ENCODE measurements at regions not wholly inside any gene's neighbourhood (a gene's known extent, or its start where the extent isn't known, plus 50 kb on each side); places are given as distances from the start of the nearest gene placed in this dataset.

DNA sequence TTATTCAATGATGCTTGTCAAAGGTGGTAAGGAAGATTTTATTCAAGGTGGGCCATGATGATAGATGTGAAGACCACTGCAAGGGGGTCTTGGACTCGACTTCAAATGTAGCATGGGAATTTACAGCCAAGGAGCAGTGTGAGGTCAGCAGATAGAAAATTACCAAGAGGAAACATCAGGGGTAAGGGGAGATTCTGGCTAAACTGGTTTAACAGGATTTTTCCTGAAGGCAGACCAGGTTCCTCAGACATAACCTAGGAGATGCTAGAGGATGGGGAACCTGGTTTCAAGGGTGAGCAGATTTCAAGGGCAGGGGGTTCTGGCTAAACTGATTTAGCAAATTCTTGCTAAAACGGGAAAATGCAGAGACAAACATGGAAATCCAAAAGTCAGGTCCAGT, 464.9 kb downstream of the TAFA4 start:
- no peak for DNase-seq (ENCODE audit: low spot score)

DNA sequence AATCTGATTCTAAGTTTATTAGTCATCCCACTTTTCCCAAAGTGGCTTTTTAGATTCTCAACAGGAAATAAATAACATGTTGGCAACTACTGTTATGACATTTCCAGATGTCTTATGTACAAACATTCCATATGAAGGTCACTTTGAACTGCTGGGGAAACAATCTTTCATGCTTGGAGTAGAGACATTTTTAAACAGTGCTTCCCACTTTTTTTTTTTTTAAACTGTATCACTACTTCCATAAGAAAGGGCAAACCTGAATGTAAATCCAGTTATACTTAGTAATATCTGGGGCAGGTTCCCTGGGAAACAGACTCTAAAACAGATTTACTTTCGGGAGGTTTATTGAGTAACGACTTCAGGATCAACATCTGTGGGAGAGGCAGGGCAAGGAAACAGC, 473.8 kb downstream of the TAFA4 start:
- no peak for DNase-seq (ENCODE audit: low spot score)

DNA sequence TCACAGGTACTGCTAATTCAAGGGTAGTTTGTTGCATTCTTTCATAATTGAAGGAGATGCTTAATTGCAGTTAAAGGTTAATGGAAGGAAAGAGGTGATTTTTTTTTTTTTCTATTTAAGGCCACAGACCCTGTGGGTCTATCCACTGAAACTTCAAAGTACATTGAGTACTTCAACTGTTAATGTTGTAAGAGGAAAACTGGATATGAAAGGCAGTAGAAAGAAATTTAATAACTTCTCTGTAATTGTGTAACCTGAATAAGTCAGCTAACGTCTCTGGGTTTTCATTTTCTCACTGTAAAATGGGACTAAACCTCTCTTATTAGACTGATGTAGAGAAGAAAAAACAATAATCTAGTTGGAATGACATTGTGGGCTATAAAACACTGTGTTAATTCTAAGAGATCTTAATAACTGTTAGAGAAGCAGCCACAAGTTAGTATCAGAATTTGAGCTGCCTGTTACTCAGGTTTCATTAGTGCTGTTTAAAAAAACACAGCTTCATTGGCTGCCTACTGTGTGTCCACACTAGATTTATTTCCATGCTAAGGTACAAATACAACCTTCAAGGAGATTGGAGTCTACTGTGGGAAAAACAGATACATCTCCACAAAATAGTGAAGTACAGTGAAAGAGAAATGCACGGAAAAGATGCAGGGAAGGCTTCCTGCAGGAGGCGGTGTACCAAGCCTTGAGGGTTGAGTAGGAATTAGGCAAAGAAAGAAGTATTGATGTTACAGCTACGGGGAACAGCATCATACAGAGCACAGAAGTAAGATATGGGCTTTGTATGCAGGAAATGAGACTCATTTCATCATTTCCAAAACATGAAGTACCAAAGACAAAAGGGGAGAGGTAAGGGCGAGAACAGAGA, 483.6 kb downstream of the TAFA4 start:
- no peak for DNase-seq (ENCODE audit: low spot score)

DNA sequence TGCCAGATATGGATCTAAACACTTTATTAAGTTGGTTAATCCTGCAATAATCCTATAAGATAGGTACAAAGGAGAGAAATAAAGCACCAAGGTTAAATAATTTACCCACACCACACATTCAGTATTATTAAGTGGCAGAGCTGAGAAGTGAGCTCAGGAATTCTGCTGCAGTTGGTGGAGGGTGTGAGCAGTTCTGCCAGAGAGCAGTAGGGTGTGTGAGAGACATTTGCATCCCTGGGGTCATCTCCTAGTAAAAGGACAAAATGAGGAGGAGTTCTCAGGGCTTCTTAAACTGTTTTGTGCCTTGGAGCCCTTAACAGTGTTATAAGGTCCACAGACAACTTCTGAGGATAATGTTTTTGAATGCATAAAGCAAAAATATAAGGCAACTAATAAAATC, 484.5 kb downstream of the TAFA4 start:
- DNase-seq (ENCODE audit: low spot score), result no peak

DNA sequence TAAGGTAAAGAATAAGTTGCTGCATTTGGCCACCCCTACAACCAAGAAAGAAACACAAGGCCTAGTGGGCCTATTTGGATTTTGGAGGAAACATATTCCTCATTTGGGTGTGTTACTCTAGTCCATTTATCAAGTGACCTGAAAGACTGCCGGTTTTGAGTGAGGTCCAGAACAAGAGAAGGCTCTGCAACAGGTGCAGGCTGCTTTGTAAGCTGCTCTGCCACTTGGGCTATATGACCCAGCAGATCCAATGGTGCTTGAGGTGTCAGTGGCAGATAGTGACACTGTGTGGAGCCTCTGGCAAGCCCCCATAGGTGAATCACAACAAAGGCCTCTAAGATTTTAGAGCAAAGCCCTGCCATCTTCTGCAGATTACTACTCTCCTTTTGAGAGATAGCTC, 491.3 kb downstream of the TAFA4 start:
- DNase-seq (ENCODE audit: low spot score), result no peak

DNA sequence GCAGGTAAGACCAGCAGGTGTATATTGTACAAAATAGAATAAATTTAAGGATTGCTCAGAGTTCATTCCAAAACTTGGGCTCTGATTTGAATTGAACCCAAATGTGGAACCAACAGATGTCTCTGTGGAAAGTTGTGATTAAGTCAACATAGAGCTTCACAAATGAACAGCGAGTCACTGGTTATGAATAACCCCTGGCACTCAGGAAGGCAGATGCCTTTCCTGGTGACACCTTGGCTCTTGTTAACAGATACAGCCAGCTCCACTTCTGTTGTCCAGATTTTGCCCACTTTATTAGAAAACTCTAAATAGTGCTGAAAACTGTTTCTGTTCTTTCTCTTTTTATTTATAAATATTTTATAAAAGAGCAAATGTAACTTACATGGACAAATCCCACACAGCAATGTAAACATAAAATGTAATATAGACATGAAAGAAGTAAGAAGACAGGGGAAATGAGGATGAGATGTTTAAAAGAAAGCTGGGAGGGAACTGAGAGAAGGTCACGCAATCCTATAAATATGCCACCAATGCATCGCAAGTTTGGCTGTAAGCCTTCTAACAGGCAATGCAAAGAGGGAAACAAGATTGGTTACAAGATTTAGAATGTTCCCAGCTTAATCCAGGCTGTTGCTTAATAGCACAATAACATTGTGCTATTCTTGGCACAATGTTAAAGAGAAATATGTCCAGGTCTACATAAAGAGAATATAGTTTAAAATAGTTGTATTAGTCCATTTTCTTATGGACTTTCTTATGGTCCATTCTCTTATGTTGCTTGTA, 495.5 kb downstream of the TAFA4 start:
- no peak for DNase-seq (ENCODE audit: low spot score)

DNA sequence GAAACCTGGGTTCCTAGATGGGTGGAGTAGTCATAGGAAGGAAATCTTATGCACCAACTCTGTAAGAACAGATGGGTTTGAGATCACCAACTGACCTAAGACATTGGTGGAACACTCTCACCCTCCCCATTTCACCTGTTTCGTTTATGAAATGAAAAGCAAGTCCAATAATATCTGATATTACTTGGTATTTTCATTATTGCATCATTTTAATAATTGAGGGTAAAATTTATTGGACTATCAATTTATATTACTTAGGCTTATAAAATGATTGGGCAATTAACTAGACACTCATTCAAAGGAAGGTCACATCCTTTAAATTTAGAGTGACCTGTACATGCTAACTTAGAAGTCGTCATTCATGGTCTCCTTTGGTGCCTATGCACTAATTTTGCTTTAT, 503.9 kb downstream of the TAFA4 start:
- no peak for DNase-seq (ENCODE audit: low spot score)

DNA sequence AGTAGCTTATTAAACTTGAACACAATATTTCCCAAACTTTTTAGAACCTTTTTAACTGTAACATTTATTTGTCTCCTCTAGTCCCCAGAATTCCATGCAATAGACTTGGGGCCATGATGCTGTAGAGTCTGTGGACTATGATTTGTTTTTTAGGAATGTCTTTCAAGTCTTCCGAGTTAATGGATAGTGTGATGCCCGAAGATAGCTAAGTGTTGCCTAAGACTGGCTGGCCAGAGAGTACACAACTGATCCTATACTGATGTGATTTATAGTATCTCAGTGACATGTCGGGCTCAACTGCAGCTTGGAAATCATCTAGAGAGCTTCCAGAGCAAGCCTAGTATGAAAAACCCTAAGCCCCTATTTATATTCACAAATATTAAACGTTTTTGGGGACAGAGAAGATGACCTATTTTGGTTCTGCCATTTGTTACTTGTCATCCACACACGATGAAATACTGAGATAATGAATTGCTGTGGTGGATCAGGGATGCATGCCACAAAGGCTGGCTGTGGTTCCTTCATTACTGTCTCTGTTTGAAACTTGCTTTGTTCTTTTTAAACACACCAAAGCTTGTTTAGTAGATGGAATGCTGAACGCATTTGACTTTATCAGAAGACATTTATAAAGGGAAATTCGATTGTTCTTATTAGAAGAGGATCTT, 507.4 kb downstream of the TAFA4 start:
- DNase-seq (ENCODE audit: low spot score), result no peak

DNA sequence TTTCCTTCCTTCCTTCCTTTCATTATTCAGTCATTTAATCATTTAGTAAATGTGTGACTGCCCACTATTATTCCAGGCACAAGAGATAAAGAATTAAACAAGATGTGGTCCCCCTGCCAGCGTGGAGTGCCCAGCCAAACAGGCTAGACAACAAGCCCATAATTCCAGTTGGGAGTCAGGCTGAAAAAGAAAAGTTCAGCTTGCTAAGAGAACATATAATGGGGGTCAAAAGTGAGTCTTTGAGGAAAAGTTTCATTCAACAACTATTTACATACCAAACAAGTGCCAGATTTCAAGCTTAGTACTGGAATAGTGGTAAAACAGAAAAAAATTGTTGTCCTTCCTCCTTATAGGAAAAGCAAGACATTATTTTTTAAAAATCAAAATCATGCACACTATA, 523.7 kb downstream of the TAFA4 start:
- DNase-seq (ENCODE audit: low spot score), result no peak

DNA sequence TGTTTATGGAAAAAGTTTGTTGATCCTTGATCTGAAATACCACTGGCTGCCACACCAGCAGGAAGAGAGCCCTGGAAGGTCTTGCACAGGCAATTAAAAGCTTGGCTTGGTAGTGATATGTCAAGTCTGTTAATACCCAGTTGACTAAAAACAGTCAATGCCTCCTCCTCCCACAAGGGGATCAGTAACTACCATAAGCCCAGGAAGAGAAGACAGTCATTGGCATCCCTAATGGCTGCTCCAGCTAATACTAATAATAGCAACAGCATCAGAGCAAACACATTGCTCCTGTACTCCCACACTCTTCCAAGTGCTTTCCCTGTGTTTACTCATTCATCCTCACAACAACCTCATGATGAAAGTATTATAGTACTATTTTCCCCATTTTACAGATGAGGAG, 528.6 kb downstream of the TAFA4 start:
- no peak for DNase-seq (ENCODE audit: low spot score)

DNA sequence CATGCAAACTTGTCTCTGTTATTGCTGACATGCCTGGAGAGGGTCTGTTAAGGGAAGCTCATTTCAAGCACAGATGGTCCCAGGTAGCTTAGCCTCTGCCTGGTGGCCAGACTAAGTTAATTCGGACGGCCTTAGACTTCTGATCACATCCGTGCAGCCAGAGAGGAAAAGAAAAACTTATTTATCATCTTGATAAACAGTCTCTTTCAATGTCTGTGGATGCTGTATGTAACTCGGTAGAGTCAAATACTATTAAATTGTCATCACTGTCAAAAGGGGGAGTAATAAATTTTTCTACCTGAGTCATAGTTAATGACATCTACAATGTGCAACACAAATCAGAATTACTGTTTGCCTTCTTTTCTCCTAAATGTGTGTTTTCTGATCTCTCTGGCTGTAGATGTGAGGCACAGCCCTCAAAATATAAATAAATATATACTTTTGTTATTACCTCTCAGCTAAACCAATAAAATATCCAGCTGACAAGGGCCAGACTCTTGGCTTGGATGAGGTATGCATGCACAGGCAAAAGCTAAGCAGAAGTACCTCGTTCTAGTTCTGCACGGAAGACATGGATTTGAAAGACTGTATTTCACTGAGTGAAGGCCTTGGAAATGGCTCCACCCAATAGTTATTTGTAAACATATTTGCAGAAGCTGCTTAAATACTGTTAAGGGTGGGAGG, 530.0 kb downstream of the TAFA4 start:
- DNase-seq (ENCODE audit: low spot score), result no peak

DNA sequence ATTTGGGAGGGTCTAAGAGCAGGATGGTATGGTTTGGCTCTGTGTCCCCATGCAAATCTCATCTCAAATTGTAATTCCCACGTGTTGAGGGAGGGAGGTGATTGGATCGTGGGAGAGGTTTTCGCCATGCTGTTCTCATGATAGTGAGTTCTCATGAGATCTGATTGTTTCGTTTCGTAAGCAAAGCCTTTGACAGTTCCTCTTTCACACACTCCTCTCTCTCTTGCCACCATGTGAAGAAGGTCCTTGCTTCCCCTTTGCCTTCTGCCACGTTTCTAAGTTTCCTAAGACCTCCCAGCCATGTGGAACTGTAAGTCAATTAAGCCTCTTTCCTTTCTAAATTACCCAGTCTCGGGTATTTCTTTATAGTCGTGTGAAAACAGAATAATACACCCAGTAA, 553.7 kb downstream of the TAFA4 start:
- no peak for DNase-seq (ENCODE audit: low spot score)

DNA sequence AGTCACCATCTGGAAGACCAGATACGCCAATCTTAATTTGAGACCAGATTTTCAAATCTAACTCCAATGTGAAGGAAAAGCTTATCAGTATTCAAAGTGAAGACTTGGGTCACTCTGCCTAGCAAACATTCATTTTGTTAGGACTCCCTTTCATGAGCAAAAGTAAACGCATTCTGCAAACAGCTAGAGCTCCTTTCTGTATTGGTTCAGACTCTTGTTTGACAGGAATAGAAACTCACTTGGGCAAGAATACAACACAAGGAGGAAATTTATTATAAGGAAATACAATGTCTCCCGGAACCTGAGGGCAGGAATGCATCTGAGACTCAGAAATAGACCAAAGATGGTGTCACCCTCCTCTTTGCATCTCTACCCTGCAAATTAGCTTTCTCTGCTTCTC, 558.6 kb downstream of the TAFA4 start:
- no peak for DNase-seq (ENCODE audit: low spot score)

DNA sequence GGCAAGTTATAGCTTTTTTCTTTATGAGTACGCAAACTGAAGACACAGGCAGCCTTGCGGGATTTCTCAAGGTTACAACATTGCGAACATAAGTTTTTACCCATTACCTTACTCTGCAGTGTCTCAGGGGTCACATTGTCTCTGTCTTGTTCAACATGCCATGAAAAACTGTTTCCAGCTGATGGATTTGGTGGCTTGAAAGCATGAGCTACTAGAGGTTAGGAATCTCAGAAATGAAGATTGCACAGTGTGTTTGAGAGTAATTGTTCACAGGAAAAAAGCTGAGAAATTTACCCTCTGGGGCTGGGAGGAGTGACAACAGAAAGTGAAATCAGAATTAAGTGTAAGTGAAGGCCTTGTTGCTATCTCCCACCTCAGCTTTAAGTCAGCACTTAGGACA, 568.6 kb downstream of the TAFA4 start:
- DNase-seq (ENCODE audit: low spot score), result no peak

DNA sequence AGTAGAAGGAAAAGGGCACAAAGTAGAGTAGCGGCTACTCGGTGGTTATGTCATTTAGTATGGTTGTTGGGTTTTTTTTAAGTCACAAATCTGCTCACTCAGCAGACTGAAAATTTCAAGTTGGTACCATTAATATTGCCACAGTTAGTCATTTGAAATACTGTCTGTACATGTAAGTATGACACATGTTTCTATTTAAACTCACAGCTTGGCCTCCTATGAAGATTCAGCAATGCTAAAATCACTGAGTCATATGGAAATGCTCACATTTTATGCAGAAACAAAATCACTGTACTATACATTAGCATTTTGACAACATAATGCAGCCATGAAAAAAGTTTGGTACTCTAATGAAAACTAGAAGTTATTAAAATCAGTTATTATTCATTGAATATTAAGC, 571.9 kb downstream of the TAFA4 start:
- DNase-seq (ENCODE audit: low spot score), result no peak

DNA sequence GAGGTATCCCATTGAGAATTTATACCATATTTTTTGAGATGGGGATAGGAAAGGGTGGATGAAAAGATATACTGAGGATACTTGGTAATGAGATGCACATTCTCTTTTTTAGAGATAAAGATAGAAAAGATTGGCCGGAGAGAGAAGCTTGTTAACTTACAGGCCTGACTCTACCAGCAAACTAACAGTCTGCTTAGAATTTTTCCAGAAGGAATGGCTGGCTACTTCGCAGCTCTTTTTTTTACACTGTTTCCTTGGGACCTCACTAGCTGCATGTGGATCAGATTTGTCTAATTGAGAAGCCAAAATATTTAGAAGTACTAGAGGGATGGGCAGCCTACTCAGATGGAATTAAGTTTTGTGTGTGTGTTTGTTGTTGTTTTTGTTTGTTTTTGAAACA, 586.6 kb downstream of the TAFA4 start:
- no peak for DNase-seq (ENCODE audit: low spot score)

DNA sequence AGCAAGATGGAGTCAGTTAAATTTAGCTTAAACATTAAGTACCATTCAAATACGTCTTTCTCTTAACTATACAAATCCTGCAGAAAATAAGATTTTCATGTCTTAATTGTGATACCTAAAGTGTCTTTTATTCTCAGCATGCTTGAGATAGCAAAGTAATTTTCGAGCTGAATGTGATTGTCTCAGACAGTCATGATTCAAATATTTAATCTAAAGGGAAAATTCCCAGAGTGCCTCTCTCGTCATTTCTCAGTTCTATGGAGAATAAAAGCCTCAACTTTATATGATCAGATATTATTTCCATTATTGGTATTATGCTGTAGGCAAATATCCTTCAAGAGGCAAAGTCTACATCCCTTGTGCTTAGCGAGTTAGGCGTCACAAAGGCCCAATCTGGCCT, 589.9 kb downstream of the TAFA4 start:
- no peak for DNase-seq (ENCODE audit: low spot score)

DNA sequence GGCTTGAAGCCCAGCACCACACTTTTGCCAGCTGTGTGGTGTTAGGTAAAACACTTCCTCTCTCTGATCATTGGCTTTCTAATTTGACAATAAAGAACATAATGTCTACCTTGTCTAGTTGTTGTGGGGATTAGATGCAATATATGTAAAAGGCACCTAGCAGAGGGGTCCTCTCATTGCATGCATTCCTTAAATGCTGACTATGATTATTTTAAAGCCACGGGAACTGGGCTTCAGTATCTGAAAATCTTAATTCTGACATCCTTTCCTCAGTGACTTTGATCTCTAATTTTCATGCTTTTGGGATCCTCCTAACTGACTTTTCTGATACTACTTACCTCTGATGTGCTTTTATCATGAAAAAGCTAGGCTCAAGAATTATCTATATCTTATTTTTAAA, 596.3 kb downstream of the TAFA4 start:
- DNase-seq (ENCODE audit: low spot score), result no peak

DNA sequence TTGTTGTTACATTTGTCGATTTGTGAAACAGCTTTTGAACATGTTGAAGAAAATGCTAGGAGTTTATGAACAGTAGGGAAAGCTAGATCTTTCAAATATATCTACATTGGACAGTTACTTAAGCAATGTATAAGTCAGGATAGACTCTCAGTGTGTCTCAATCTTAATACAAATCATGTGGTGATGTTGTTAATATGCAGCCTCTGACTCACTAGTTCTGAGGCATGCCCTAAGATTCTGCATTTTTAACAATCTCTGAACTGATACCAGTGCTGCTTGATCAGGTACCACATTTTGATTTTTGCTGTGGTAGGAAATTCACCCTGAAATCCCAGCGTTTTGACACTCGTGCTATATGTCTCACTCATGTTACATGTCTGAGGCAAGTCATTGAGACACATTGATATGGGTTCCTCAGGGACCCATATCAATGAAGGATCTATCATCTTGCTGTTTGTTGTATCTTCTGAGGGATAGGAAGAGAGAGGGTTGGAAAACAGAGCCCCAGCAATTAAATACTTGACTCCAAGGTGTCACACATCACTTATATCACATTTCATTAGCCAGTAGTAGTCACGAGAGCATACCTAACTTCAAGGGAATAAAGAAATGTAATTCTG, 597.9 kb downstream of the TAFA4 start:
- DNase-seq (ENCODE audit: low spot score), result no peak

DNA sequence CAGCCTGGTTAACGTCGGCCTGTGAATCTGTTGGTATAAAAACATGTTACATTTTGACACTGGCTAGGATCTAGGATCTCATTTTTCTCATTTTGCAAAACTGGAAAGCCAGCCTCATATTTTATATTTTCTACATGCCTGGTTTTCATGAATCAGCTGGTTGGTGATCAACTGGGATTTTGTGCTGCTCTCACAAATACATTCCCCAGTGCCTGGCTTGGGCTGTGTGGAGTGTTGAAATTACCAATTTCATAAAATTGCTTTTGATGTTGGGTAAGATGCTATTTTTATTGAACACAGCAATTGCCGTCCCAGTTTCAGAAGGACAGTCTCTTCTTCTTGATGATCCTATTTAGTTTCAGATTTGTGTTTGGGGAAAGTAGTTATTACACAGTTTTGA, 604.3 kb downstream of the TAFA4 start:
- DNase-seq (ENCODE audit: low spot score), result no peak

DNA sequence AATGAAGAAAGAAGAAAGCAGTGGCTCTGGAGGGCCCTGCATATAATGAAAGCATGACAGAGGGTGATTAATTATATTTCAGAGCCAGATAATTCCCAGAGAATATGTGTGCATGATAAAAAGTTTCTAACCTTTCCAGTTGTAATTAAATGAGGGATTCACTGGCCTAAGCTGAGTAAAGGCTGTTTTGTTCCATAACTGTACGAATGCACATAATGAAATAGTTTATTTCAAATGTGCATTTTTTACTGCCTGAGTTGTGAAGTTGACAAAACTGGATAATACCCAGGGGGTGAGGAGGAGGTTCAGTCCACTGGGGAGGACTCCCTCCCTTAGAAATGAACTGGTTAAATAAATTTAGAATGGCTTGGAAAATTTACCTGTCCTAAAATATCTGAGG, 616.4 kb downstream of the TAFA4 start:
- no peak for DNase-seq (ENCODE audit: low spot score)

DNA sequence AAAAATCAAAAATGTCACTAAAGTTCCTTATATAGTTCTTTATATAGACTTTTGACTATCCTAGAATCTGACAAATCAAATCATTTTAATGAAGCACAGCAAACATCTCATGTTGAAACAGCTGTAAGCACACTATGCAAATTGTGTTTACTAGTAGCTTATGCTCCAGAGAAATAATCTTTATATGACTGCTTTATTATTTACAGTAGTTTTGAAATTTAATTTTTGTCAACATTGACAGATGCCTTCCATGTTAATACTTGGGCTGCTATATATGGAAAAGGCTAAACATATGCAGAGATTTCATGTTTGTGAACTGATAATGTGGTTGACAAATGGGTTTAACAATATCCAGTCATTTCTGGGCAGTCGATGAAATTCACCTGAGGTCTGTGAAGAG, 616.8 kb downstream of the TAFA4 start:
- no peak for DNase-seq (ENCODE audit: low spot score)

Measured in left forelimb (tissue), 1 donor.